Gastroesophageal sphincter (tissue), 4 donors: ENCODE measurements at regions not wholly inside any gene's neighbourhood (a gene's known extent, or its start where the extent isn't known, plus 50 kb on each side); places are given as distances from the start of the nearest gene placed in this dataset.

Experiments used
- ATAC-seq: fragments of 150-250 bp; one replicate; pipeline ENCODE4 v1.9.1; 2016; ENCODE audit warnings: mild to moderate bottlenecking, moderate library complexity
- H3K27ac ChIP-seq, 4 donors: fragments of 200-600 bp; sonication (generic) in 3 of 4; 1 replicate in 3 of 4; 2 replicates in 1 of 4; pipeline ENCODE4 v1.5.1; 2016 to 2019
- H3K27me3 ChIP-seq: fragments of 200-600 bp; sonication (generic); one replicate; pipeline ENCODE4 v1.5.1; 2019
- H3K36me3 ChIP-seq, 2 donors: fragments of 200-600 bp; sonication (generic); one replicate each; pipeline ENCODE4 v1.5.1; 2019; ENCODE audit warnings: control low read depth in 1 of 2
- H3K4me1 ChIP-seq, 3 donors: fragments of 200-600 bp; sonication (generic); 1 replicate in 2 of 3; 2 replicates in 1 of 3; pipeline ENCODE4 v1.5.1; 2016 to 2019; ENCODE audit warnings: control low read depth in 2 of 3
- H3K4me3 ChIP-seq, 2 donors: fragments of 200-600 bp; sonication (generic); one replicate each; pipeline ENCODE4 v1.5.1; 2019; ENCODE audit warnings: mild to moderate bottlenecking in 1 of 2, moderate library complexity in 1 of 2
- H3K9me3 ChIP-seq, 3 donors: fragments of 200-600 bp; sonication (generic); one replicate each; pipeline ENCODE4 v1.5.1; 2017 to 2019; ENCODE audit warnings: control low read depth in 2 of 3
- CTCF ChIP-seq, 4 experiments: fragments of 200-600 bp in 2 of 4; fragments of 450-650 bp in 2 of 4; sonication (generic) in 1 of 4; IDR thresholded peaks; one replicate each; pipeline ENCODE4 v1.5.1; 2017 to 2019; ENCODE audit warnings: antibody characterized with exemption in 4 of 4, mild to moderate bottlenecking in 2 of 4, moderate library complexity in 2 of 4
- EP300 ChIP-seq: sonication (generic); formaldehyde crosslinking; IDR thresholded peaks from one replicate; pipeline ENCODE4 v1.6.1; 2017; ENCODE audit warnings: antibody characterized with exemption, mild to moderate bottlenecking
- POLR2A ChIP-seq, 2 donors: fragments of 450-650 bp; IDR thresholded peaks; one replicate each; pipeline ENCODE4 v1.6.1; 2017; ENCODE audit warnings: antibody characterized with exemption in 2 of 2, mild to moderate bottlenecking in 2 of 2, moderate library complexity in 1 of 2
- POLR2AphosphoS5 ChIP-seq: sonication (generic); formaldehyde crosslinking; IDR thresholded peaks from one replicate; pipeline ENCODE4 v1.6.1; 2017; ENCODE audit warnings: antibody characterized with exemption
- WGBS, 2 donors: methylation state at CpG; one replicate each; pipeline ENCODE4 v1.1.5; 2018; ENCODE audit warnings: low coverage in 1 of 2; 5-methylcytosine and 5-hydroxymethylcytosine counted together

DNA sequence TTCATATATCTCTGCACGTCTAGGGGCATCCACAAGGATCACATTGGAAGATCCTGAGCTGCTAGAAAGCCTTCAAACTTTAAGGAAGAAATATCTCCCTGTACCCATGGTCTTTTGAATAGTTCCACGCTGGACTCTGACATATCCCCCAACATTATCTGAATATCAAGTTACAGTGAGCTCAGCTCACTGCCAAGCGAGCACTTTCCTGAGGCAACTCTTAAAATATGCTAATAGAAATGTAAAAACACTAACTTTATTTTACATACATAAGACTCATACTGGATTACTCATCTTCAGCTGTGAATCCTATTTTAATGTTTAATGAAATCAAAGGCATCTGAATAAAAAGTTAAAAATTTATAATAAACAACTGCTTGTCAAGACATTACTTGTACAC lies 420.2 kb upstream of the CCDC54 start:
- no peak for TF ChIP-seq POLR2AphosphoS5
- TF ChIP-seq EP300, result no peak
- no peak for TF ChIP-seq POLR2A (IDR thresholded peaks at IDR 0.05)
- TF ChIP-seq CTCF (IDR thresholded peaks at IDR 0.05), result no peak
- H3K27ac ChIP-seq, result no peak overlapping the region
- H3K9me3 ChIP-seq, result no peaks in the 10 kb centered on the region
- no peaks in the 10 kb centered on the region for H3K4me1 ChIP-seq
- no peaks in the 10 kb centered on the region for H3K27me3 ChIP-seq
- ATAC-seq, result no peak
- WGBS, 2 donors, result 70 to 75% methylated on average over 1 to 3 of the region's 3 CpGs
- H3K36me3 ChIP-seq, result no peaks in the 10 kb centered on the region
- no peak overlapping the region for H3K4me3 ChIP-seq

GRCh38 chr3:106962993-106963392 lies 414.2 kb upstream of the CCDC54 start:
- TF ChIP-seq POLR2AphosphoS5, result no peak
- TF ChIP-seq POLR2A (IDR thresholded peaks at IDR 0.05), result no peak
- no peak for TF ChIP-seq CTCF (IDR thresholded peaks at IDR 0.05)
- no peak for TF ChIP-seq EP300
- WGBS, 2 donors, result 27 to 30% methylated on average over 1 of the region's 1 CpG
- H3K27ac ChIP-seq, result no peak overlapping the region
- no peak overlapping the region for H3K4me3 ChIP-seq
- H3K27me3 ChIP-seq, result no peaks in the 10 kb centered on the region
- H3K9me3 ChIP-seq, result no peaks in the 10 kb centered on the region
- H3K4me1 ChIP-seq, result peaks cover 4 to 24% (median 6%) of the 10 kb centered on the region in 3 donors
- no peaks in the 10 kb centered on the region for H3K36me3 ChIP-seq
- no peak for ATAC-seq

DNA sequence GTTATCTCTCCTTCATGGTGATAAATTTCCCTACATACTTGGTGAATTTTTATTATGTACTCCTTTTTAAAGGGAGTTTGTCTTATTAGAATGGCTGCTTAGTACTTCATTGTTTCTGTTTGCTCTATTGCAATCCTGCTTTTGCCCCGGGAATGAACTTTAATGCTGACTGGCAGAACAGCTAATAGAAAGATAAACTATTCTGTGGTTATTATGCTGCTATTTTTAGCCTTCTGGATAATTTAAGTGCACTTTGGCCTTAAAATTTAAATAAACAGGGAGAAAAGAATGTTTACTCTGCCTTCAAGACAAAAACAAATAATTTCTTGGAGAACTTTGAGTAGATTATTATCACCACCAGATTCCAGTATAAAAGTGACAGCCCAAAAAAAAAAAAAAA lies 413.8 kb upstream of the CCDC54 start:
- WGBS, 2 donors, result 0% methylated on average over 1 of the region's 1 CpG
- H3K4me3 ChIP-seq, result no peak overlapping the region
- no peaks in the 10 kb centered on the region for H3K36me3 ChIP-seq
- peaks cover 4 to 24% (median 6%) of the 10 kb centered on the region in 3 donors for H3K4me1 ChIP-seq
- no peak overlapping the region for H3K27ac ChIP-seq
- H3K27me3 ChIP-seq, result no peaks in the 10 kb centered on the region
- H3K9me3 ChIP-seq, result no peaks in the 10 kb centered on the region
- no peak for TF ChIP-seq POLR2AphosphoS5
- no peak for TF ChIP-seq CTCF (IDR thresholded peaks at IDR 0.05)
- no peak for TF ChIP-seq POLR2A (IDR thresholded peaks at IDR 0.05)
- no peak for TF ChIP-seq EP300
- no peak for ATAC-seq

GRCh38 chr3:106965307-106965706 lies 411.9 kb upstream of the CCDC54 start:
- Histone ChIP-seq H3K9me3 (no peaks in the 10 kb centered on the region), H3K4me1 (peaks cover 4 to 24% (median 6%) of the 10 kb centered on the region in 3 donors), H3K27me3 (no peaks in the 10 kb centered on the region), H3K27ac (no peak overlapping the region), H3K4me3 (no peak overlapping the region), H3K36me3 (no peaks in the 10 kb centered on the region)
- TF ChIP-seq POLR2A (IDR thresholded peaks at IDR 0.05) (no peak), CTCF (IDR thresholded peaks at IDR 0.05) (no peak), POLR2AphosphoS5 (no peak)
- 39 to 76% methylated on average over 3 of the region's 3 CpGs for WGBS, 2 donors
- no peak for ATAC-seq

GRCh38 chr3:106969596-106969995 lies 407.6 kb upstream of the CCDC54 start:
- Histone ChIP-seq H3K36me3 (no peaks in the 10 kb centered on the region), H3K4me1 (no peaks in the 10 kb centered on the region), H3K9me3 (no peaks in the 10 kb centered on the region), H3K4me3 (no peak overlapping the region), H3K27ac (no peak overlapping the region), H3K27me3 (no peaks in the 10 kb centered on the region)
- no peak for TF ChIP-seq POLR2A (IDR thresholded peaks at IDR 0.05)
- no peak for TF ChIP-seq EP300
- TF ChIP-seq CTCF (IDR thresholded peaks at IDR 0.05), result no peak
- no peak for TF ChIP-seq POLR2AphosphoS5
- ATAC-seq, result no peak
- WGBS, 2 donors, result 79% methylated on average over 4 of the region's 4 CpGs
